HCT116 (cell line): ENCODE measurements at regions not wholly inside any gene's neighbourhood (a gene's known extent, or its start where the extent isn't known, plus 50 kb on each side); places are given as distances from the start of the nearest gene placed in this dataset.

ENCODE experiments used
- ATAC-seq: fragments of 200-7000 bp; cut with Tn5 transposase; 2 replicates; pipeline ENCODE4 v1.9.1; 2020; ENCODE audit warnings: mild to moderate bottlenecking, moderate library complexity
- BruUV-seq: library from RNA; stranded (reverse); fragments of 400-500 nt; replicated peaks from 2 replicates; lab custom pipeline; 2021; lab: Mats Ljungman, UMichigan
- CTCF ChIA-PET: fragments of 300-600 bp; sonication (Branson Sonifier 250); formaldehyde crosslinking; loops from one replicate; lab custom pipeline; 2021; ENCODE audit warnings: antibody characterized with exemption; lab: Charles Lee
- POLR2A ChIA-PET: fragments of 300-600, 350-600 bp; sonication (Branson Sonifier 250); formaldehyde crosslinking; loops from one replicate; lab custom pipeline; 2021; ENCODE audit warnings: antibody characterized with exemption; lab: Charles Lee
- RAD21 ChIA-PET, 2 experiments: fragments of 300-600 bp; sonication (Branson Sonifier 250); formaldehyde crosslinking; loops; one replicate each; lab custom pipeline; 2023; ENCODE audit warnings: low total read pairs in 2 of 2; ENCODE audit not compliant: uncharacterized antibody in 2 of 2, unreplicated experiment in 2 of 2, low non-redundant PET in 1 of 2; lab: Charles Lee
- DNase-seq: peaks from one replicate; pipeline ENCODE4 v3.0.0-alpha.2; 2010; ENCODE audit warnings: low read depth, low spot score
- H2AFZ ChIP-seq: fragments of 200-600 bp; shearing (Covaris generic), sonication (generic); 2 replicates; pipeline ENCODE4 v1.6.1; 2017; ENCODE audit warnings: low read depth, mixed run types, mixed read lengths, antibody characterized with exemption, low read length; ENCODE audit not compliant: poor library complexity, severe bottlenecking
- H3K27ac ChIP-seq: 2 replicates; pipeline ENCODE4 v1.5.1; 2012; ENCODE audit warnings: low read depth, low read length
- H3K27me3 ChIP-seq: fragments of 200-600 bp; sonication (generic); 2 replicates; pipeline ENCODE4 v1.6.1; 2016; ENCODE audit warnings: mixed run types, low read length, mixed read lengths; ENCODE audit not compliant: insufficient read depth
- H3K36me3 ChIP-seq, 2 experiments: fragments of 200-500 bp in 1 of 2; fragments of 200-600 bp in 1 of 2; sonication (Bioruptor generic) in 1 of 2; sonication (generic) in 1 of 2; 2 replicates each; pipeline versions ENCODE4 v1.5.1 to v1.6.1; 2014 to 2016; ENCODE audit warnings: low read length in 2 of 2, inconsistent platforms in 1 of 2, mixed read lengths in 1 of 2, mixed run types in 1 of 2; ENCODE audit not compliant: insufficient read depth in 2 of 2, control insufficient read depth in 1 of 2
- H3K4me1 ChIP-seq, 2 experiments: fragments of 200-600 bp in 1 of 2; sonication (generic) in 1 of 2; 2 replicates each; pipeline versions ENCODE4 v1.5.1 to v1.6.1; 2012 to 2017; ENCODE audit warnings: low read length in 2 of 2, inconsistent platforms in 1 of 2, mild to moderate bottlenecking in 1 of 2, mixed read lengths in 1 of 2, mixed run types in 1 of 2, moderate library complexity in 1 of 2; ENCODE audit not compliant: insufficient read depth in 2 of 2, control insufficient read depth in 1 of 2
- H3K4me2 ChIP-seq: fragments of 200-600 bp; sonication (generic); 2 replicates; pipeline ENCODE4 v1.6.1; 2017; ENCODE audit warnings: mixed run types, low read length, mixed read lengths
- H3K4me3 ChIP-seq, 2 experiments: fragments of 200-600 bp in 1 of 2; sonication (generic) in 1 of 2; replicated peaks in 1 of 2; 2 replicates each; pipeline ENCODE4 v1.5.1; 2011 to 2016; ENCODE audit warnings: low read length in 2 of 2, control low read depth in 1 of 2, low read depth in 1 of 2, mild to moderate bottlenecking in 1 of 2, mixed read lengths in 1 of 2, mixed run types in 1 of 2
- H3K79me2 ChIP-seq: fragments of 200-600 bp; sonication (generic); 2 replicates; pipeline ENCODE4 v1.6.1; 2017; ENCODE audit warnings: mild to moderate bottlenecking, mixed run types, low read length, moderate library complexity, mixed read lengths; ENCODE audit not compliant: insufficient read depth
- H3K9ac ChIP-seq: fragments of 200-600 bp; sonication (generic); 2 replicates; pipeline ENCODE4 v1.6.1; 2016; ENCODE audit warnings: low read length, mixed read lengths
- H3K9me2 ChIP-seq: fragments of 200-600 bp; sonication (generic), shearing (Covaris generic); 2 replicates; pipeline ENCODE4 v1.6.1; 2017; ENCODE audit warnings: mixed run types, mild to moderate bottlenecking, moderate library complexity; ENCODE audit not compliant: insufficient read depth
- H3K9me3 ChIP-seq, 2 experiments: fragments of 200-500 bp in 1 of 2; fragments of 200-600 bp in 1 of 2; sonication (Bioruptor generic) in 1 of 2; sonication (generic) in 1 of 2; 2 replicates each; pipeline ENCODE4 v1.6.1; 2014 to 2017; ENCODE audit warnings: low read length in 2 of 2, mixed read lengths in 2 of 2, inconsistent platforms in 1 of 2, low read depth in 1 of 2, mild to moderate bottlenecking in 1 of 2, mixed run types in 1 of 2, moderate library complexity in 1 of 2; ENCODE audit not compliant: control insufficient read depth in 1 of 2, insufficient read depth in 1 of 2
- H4K20me1 ChIP-seq: fragments of 200-600 bp; sonication (generic), shearing (Covaris generic); 2 replicates; pipeline ENCODE4 v1.6.1; 2017; ENCODE audit warnings: mixed run types, mild to moderate bottlenecking, moderate library complexity; ENCODE audit not compliant: insufficient read depth
- ATF3 ChIP-seq: IDR thresholded peaks from 2 replicates; pipeline ENCODE4 v1.6.1; 2012
- EZH2 ChIP-seq: fragments of 200-600 bp; sonication (generic); IDR thresholded peaks from 2 replicates; pipeline ENCODE4 v1.6.1; 2017; ENCODE audit warnings: antibody characterized with exemption, mixed run types
- JUND ChIP-seq: IDR thresholded peaks from 2 replicates; pipeline ENCODE4 v1.6.1; 2012
- MAX ChIP-seq: IDR thresholded peaks from 2 replicates; pipeline ENCODE4 v1.6.1; 2012
- RAD21 ChIP-seq: IDR thresholded peaks from 2 replicates; pipeline ENCODE4 v1.6.1; 2012; ENCODE audit warnings: low read depth, mild to moderate bottlenecking
- SIN3A ChIP-seq: IDR thresholded peaks from 2 replicates; pipeline ENCODE4 v1.6.1; 2012; ENCODE audit warnings: low read depth
- SP1 ChIP-seq: IDR thresholded peaks from 2 replicates; pipeline ENCODE4 v1.6.1; 2012; ENCODE audit warnings: low read depth
- SRF ChIP-seq: IDR thresholded peaks from 2 replicates; pipeline ENCODE4 v1.6.1; 2012; ENCODE audit warnings: low read depth
- TCF7L2 ChIP-seq: IDR thresholded peaks from 2 replicates; pipeline ENCODE4 v1.7.0; 2011; ENCODE audit warnings: borderline replicate concordance, inconsistent platforms; ENCODE audit not compliant: insufficient read depth, insufficient read length; ENCODE audit errors: extremely low read depth
- YY1 ChIP-seq: IDR thresholded peaks from 2 replicates; pipeline ENCODE4 v1.6.1; 2011; ENCODE audit warnings: low read length, low read depth, moderate library complexity, mild to moderate bottlenecking; ENCODE audit not compliant: insufficient replicate concordance; ENCODE audit errors: extremely low read depth
- ZNF274 ChIP-seq: fragments of 200-500 bp; sonication (Bioruptor generic); IDR thresholded peaks from 2 replicates; pipeline ENCODE4 v1.6.1; 2014; ENCODE audit warnings: mild to moderate bottlenecking, low read depth, low read length, inconsistent platforms
- intact Hi-C: fragments of 100-400 bp; cut with micrococcal nuclease; formaldehyde crosslinking; loops from 2 replicates; pipeline ENCODE4 v1.10.0; 2022
- TF ChIP-seq, protein P1 (sequence below): IDR thresholded peaks from 2 replicates; pipeline ENCODE4 v1.6.1; 2011; ENCODE audit warnings: mild to moderate bottlenecking, low read length, moderate library complexity; ENCODE audit not compliant: insufficient replicate concordance; ENCODE audit errors: extremely low read depth
- TF ChIP-seq, protein P2 (sequence below), 3 experiments: fragments of 200-600 bp in 1 of 3; sonication (generic) in 1 of 3; IDR thresholded peaks in 2 of 3; conservative IDR thresholded peaks in 1 of 3; 2 replicates each; pipeline ENCODE4 v1.5.1; 2012 to 2017; ENCODE audit warnings: low read depth in 2 of 3, low read length in 2 of 3, antibody characterized with exemption in 1 of 3, borderline replicate concordance in 1 of 3, control low read depth in 1 of 3, mild to moderate bottlenecking in 1 of 3, mixed read lengths in 1 of 3, mixed run types in 1 of 3, moderate library complexity in 1 of 3; ENCODE audit not compliant: insufficient read depth in 1 of 3

GRCh38 chr20:7722564-7722963 lies 217.7 kb downstream of the HAO1 start:
- H3K4me3 ChIP-seq: no peak overlapping the region
- no peak overlapping the region for H3K9ac ChIP-seq
- H3K9me3 ChIP-seq: peaks cover 0 to 14% of the 10 kb centered on the region in 2 experiments; a peak in 1 of 4 replicates
- H2AFZ ChIP-seq: no peak overlapping the region
- H3K4me1 ChIP-seq: no peaks in the 10 kb centered on the region
- no peak overlapping the region for H3K27ac ChIP-seq
- no peaks in the 10 kb centered on the region for H3K79me2 ChIP-seq
- H3K27me3 ChIP-seq: no peaks in the 10 kb centered on the region
- no peaks in the 10 kb centered on the region for H3K9me2 ChIP-seq
- intact Hi-C loops: no loop called here
- ATAC-seq (no peak), DNase-seq (no peak)
- ChIA-PET POLR2A (no interaction called here), CTCF (no interaction called here), RAD21 (no interaction called here)
- no peaks in the 10 kb centered on the region for H3K36me3 ChIP-seq
- TF ChIP-seq EZH2: no peak
- TF ChIP-seq RAD21: no peak
- no peak for TF ChIP-seq JUND
- TF ChIP-seq, protein P1, sequence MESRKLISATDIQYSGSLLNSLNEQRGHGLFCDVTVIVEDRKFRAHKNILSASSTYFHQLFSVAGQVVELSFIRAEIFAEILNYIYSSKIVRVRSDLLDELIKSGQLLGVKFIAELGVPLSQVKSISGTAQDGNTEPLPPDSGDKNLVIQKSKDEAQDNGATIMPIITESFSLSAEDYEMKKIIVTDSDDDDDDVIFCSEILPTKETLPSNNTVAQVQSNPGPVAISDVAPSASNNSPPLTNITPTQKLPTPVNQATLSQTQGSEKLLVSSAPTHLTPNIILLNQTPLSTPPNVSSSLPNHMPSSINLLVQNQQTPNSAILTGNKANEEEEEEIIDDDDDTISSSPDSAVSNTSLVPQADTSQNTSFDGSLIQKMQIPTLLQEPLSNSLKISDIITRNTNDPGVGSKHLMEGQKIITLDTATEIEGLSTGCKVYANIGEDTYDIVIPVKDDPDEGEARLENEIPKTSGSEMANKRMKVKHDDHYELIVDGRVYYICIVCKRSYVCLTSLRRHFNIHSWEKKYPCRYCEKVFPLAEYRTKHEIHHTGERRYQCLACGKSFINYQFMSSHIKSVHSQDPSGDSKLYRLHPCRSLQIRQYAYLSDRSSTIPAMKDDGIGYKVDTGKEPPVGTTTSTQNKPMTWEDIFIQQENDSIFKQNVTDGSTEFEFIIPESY: no peak
- TF ChIP-seq MAX: no peak
- TF ChIP-seq YY1: no peak
- no peak for TF ChIP-seq SP1
- no peak for TF ChIP-seq TCF7L2
- no peak for TF ChIP-seq ZNF274
- no peak for TF ChIP-seq SRF
- TF ChIP-seq, protein P2, sequence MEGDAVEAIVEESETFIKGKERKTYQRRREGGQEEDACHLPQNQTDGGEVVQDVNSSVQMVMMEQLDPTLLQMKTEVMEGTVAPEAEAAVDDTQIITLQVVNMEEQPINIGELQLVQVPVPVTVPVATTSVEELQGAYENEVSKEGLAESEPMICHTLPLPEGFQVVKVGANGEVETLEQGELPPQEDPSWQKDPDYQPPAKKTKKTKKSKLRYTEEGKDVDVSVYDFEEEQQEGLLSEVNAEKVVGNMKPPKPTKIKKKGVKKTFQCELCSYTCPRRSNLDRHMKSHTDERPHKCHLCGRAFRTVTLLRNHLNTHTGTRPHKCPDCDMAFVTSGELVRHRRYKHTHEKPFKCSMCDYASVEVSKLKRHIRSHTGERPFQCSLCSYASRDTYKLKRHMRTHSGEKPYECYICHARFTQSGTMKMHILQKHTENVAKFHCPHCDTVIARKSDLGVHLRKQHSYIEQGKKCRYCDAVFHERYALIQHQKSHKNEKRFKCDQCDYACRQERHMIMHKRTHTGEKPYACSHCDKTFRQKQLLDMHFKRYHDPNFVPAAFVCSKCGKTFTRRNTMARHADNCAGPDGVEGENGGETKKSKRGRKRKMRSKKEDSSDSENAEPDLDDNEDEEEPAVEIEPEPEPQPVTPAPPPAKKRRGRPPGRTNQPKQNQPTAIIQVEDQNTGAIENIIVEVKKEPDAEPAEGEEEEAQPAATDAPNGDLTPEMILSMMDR (IDR thresholded peaks at IDR 0.05 in 2 of 3, conservative IDR thresholded peaks at IDR 0.05 in 1 of 3; ENCODE audit: borderline replicate concordance in 1 of 3, insufficient read depth in 1 of 3, low read depth in 2 of 3, low read length in 2 of 3): no peak
- TF ChIP-seq SIN3A: no peak
- TF ChIP-seq ATF3: no peak
- no peak overlapping the region for H3K4me2 ChIP-seq
- no TSS peak for BruUV-seq
- H4K20me1 ChIP-seq: no peaks in the 10 kb centered on the region
